Keratinocyte (primary cell): ENCODE measurements at regions not wholly inside any gene's neighbourhood (a gene's known extent, or its start where the extent isn't known, plus 50 kb on each side); places are given as distances from the start of the nearest gene placed in this dataset.

Source experiments
- EZH2 ChIP-seq: IDR thresholded peaks from one replicate; pipeline ENCODE4 v1.6.1; 2012; ENCODE audit warnings: inconsistent platforms, mild to moderate bottlenecking, low read length, moderate library complexity
- TF ChIP-seq, protein P1 (sequence below), 3 experiments: IDR thresholded peaks in 1 of 3; conservative IDR thresholded peaks in 1 of 3; optimal IDR thresholded peaks in 1 of 3; 2 replicates in 2 of 3; 3 replicates in 1 of 3; pipeline versions ENCODE3 to v1.5.1; 2011; ENCODE audit warnings: low read length in 3 of 3, mild to moderate bottlenecking in 3 of 3, moderate library complexity in 2 of 3, control low read depth in 1 of 3, inconsistent platforms in 1 of 3; ENCODE audit not compliant: insufficient read depth in 2 of 3; ENCODE audit errors: extremely low read depth in 1 of 3

DNA sequence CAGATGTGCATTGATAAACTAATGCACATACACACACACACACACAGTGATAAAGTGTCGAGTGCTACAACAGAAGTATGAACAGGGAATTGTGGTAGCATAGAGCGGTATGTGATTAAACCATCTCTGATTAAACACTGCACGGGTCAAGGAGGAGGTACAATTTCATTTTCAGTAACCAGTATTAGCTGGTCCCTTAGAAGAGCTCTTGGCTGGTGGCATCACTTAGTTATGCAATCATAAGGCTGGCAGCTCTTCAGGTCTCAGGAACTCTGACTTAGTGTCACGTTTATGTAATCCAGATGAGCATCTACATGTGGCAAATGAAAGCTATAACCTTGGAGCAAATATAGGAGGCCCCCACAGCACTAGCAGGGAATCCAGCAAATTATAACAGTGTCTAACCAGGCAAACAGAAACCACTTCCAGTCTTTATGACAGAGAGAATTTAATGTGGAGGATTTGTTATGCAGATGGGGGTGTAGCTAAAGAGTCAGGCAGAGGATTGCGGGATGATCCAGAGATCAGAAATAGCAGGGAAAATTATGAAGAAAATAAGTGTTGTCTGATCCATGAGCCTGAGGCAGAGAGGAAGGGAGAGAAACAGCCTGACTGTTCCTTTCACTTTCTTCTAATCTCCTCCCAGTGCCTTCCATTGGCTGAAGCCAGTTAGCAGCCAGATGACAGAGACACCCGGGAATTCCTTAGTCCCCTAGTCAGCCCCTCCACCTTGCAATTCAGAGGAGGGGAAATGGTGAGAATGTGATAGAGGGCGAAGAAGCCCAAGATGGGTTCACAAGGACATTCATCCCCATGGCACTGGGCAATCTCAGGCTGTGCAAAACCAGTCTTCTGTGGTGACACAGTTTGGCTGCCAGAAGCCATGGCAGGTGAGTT lies 533.1 kb upstream of the TENM4 start:
- no peak for TF ChIP-seq EZH2
- TF ChIP-seq, protein P1, sequence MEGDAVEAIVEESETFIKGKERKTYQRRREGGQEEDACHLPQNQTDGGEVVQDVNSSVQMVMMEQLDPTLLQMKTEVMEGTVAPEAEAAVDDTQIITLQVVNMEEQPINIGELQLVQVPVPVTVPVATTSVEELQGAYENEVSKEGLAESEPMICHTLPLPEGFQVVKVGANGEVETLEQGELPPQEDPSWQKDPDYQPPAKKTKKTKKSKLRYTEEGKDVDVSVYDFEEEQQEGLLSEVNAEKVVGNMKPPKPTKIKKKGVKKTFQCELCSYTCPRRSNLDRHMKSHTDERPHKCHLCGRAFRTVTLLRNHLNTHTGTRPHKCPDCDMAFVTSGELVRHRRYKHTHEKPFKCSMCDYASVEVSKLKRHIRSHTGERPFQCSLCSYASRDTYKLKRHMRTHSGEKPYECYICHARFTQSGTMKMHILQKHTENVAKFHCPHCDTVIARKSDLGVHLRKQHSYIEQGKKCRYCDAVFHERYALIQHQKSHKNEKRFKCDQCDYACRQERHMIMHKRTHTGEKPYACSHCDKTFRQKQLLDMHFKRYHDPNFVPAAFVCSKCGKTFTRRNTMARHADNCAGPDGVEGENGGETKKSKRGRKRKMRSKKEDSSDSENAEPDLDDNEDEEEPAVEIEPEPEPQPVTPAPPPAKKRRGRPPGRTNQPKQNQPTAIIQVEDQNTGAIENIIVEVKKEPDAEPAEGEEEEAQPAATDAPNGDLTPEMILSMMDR (optimal IDR thresholded peaks at IDR 0.05 in 1 of 3, IDR thresholded peaks at IDR 0.05 in 1 of 3, conservative IDR thresholded peaks at IDR 0.05 in 1 of 3; ENCODE audit: extremely low read depth in 1 of 3, insufficient read depth in 2 of 3, low read length in 3 of 3): no peak
